Calu3 (cell line): ENCODE measurements at regions not wholly inside any gene's neighbourhood (a gene's known extent, or its start where the extent isn't known, plus 50 kb on each side); places are given as distances from the start of the nearest gene placed in this dataset.

Experiments used
- BruUV-seq: library from RNA; stranded (reverse); fragments of 400-500 nt; replicated peaks from 2 replicates; lab custom pipeline; 2021; lab: Mats Ljungman, UMichigan
- CTCF ChIA-PET: fragments of 300-600 bp; sonication (Branson Sonifier 250); formaldehyde crosslinking; loops from one replicate; lab custom pipeline; 2022; ENCODE audit warnings: antibody characterized with exemption; lab: Charles Lee
- DNase-seq: peaks from one replicate; pipeline ENCODE4 v3.0.0; 2022
- H3K27ac Mint-ChIP-seq: one replicate; pipeline ENCODE4 v1.8.0; 2022; ENCODE audit warnings: mixed read lengths; ENCODE audit not compliant: unreplicated experiment
- H3K27me3 Mint-ChIP-seq: one replicate; pipeline ENCODE4 v1.8.0; 2022; ENCODE audit warnings: mixed read lengths; ENCODE audit not compliant: unreplicated experiment
- H3K36me3 Mint-ChIP-seq: one replicate; pipeline ENCODE4 v1.8.0; 2022; ENCODE audit warnings: mild to moderate bottlenecking, moderate library complexity, mixed read lengths; ENCODE audit not compliant: insufficient read depth, unreplicated experiment
- H3K4me1 Mint-ChIP-seq: one replicate; pipeline ENCODE4 v1.8.0; 2022; ENCODE audit warnings: mild to moderate bottlenecking, low read depth, mixed read lengths; ENCODE audit not compliant: unreplicated experiment
- H3K4me3 Mint-ChIP-seq: one replicate; pipeline ENCODE4 v1.8.0; 2022; ENCODE audit warnings: mild to moderate bottlenecking, low read depth, moderate library complexity, mixed read lengths; ENCODE audit not compliant: unreplicated experiment
- H3K9me3 Mint-ChIP-seq: one replicate; pipeline ENCODE4 v1.8.0; 2022; ENCODE audit warnings: low read depth, mixed read lengths; ENCODE audit not compliant: unreplicated experiment
- intact Hi-C: fragments of 100-400 bp; cut with micrococcal nuclease; formaldehyde crosslinking; loops from one replicate; pipeline ENCODE4 v1.10.0; 2022; ENCODE audit not compliant: unreplicated experiment
- TF ChIP-seq, protein P1 (sequence below): fragments of 200-600 bp; IDR thresholded peaks from one replicate; pipeline ENCODE4 v1.8.0; 2022; ENCODE audit warnings: antibody characterized with exemption; ENCODE audit not compliant: unreplicated experiment

DNA sequence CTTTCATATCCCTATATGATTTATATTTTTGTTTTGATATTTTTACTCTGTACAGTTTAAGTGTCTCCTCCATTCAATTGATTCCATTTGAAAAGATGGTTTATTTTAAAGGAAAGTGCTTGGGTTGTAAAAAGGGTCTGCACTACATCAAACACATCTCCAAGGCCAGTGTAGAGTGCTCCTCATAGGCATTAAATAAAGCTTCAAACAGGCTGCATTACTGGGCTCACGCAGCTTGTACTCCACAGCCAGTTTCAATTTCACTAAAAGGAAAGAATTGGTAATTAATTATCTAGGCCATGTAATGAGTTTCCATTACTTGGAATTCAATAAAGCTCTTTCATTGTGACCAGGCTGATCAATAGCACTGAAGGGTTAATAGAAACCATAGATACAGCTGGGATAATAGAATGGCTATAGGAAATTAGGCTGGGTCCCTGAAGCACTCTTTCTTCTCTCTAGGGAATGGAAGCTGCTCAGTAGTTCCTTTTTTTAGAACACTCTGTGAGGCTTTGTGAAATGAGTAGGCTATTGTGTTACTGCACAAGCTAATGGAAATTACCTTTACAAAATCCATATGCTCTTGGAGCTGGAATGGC, 442.2 kb downstream of the RNF144B start:
- TF ChIP-seq, protein P1, sequence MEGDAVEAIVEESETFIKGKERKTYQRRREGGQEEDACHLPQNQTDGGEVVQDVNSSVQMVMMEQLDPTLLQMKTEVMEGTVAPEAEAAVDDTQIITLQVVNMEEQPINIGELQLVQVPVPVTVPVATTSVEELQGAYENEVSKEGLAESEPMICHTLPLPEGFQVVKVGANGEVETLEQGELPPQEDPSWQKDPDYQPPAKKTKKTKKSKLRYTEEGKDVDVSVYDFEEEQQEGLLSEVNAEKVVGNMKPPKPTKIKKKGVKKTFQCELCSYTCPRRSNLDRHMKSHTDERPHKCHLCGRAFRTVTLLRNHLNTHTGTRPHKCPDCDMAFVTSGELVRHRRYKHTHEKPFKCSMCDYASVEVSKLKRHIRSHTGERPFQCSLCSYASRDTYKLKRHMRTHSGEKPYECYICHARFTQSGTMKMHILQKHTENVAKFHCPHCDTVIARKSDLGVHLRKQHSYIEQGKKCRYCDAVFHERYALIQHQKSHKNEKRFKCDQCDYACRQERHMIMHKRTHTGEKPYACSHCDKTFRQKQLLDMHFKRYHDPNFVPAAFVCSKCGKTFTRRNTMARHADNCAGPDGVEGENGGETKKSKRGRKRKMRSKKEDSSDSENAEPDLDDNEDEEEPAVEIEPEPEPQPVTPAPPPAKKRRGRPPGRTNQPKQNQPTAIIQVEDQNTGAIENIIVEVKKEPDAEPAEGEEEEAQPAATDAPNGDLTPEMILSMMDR = no peak
- CTCF ChIA-PET = no interaction called here
- H3K9me3 Mint-ChIP-seq = peaks cover 14% of the 10 kb centered on the region
- no peak overlapping the region for H3K27ac Mint-ChIP-seq
- no TSS peak for BruUV-seq
- intact Hi-C loops = no loop called here
- DNase-seq = no peak
- H3K4me3 Mint-ChIP-seq = no peak overlapping the region
- no peaks in the 10 kb centered on the region for H3K27me3 Mint-ChIP-seq
- no peaks in the 10 kb centered on the region for H3K36me3 Mint-ChIP-seq
- H3K4me1 Mint-ChIP-seq = no peaks in the 10 kb centered on the region

GRCh38 chr6:18835976-18836375, 448.8 kb downstream of the RNF144B start:
- Mint-ChIP-seq H3K4me3 (no peak overlapping the region), H3K36me3 (no peaks in the 10 kb centered on the region), H3K27ac (no peak overlapping the region), H3K4me1 (no peaks in the 10 kb centered on the region), H3K27me3 (no peaks in the 10 kb centered on the region), H3K9me3 (no peaks in the 10 kb centered on the region)
- no TSS peak for BruUV-seq
- TF ChIP-seq, protein P1 = no peak
- CTCF ChIA-PET = no interaction called here
- no peak for DNase-seq
- intact Hi-C loops = no loop called here

DNA sequence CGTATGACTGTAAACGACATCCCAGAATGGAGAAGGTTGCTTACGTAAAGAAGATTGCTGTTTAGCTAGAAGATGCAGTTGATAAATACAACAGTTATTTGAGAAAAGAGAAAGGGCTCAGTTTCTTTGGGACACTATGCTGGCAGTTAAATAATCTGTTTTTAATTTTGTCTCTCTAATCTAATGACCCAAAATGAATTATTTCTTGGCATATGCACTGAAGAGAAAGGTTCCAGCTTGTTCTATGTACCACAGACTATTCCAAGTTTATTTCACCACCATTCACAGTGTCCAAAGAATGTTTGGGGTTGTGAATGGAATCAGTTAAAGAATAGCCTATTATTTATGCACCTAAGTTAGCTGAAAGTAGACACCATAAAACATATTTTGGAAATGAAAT, 449.9 kb downstream of the RNF144B start:
- TF ChIP-seq, protein P1 = no peak
- Mint-ChIP-seq H3K36me3 (no peaks in the 10 kb centered on the region), H3K27ac (no peak overlapping the region), H3K9me3 (no peaks in the 10 kb centered on the region), H3K27me3 (no peaks in the 10 kb centered on the region), H3K4me3 (no peak overlapping the region), H3K4me1 (no peaks in the 10 kb centered on the region)
- DNase-seq = no peak
- CTCF ChIA-PET = interaction anchor here (0.6 kb wide), 1 partner anchor 1646 kb away, joined by 3 read pairs; no protein-coding TSS in a partner anchor
- intact Hi-C loops = no loop called here
- no TSS peak for BruUV-seq

DNA sequence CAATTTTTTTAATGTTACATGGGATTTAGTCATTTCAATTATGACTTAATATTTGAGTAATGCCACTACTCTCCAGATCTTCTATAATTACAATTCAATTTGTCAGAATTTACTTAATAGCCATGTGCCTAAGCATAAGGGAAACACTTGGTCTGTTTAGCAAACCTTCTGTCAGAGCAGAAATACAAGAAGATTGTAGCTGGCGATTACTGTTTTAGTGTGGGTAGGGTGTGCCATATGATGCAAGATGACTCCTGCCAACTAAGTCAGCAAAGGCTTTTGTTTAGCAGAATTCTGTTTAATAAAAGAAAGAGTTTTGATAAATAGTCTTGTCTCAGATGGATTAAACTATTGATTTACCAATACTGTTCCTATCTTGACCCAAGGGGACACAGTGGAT, 455.4 kb downstream of the RNF144B start:
- TF ChIP-seq, protein P1 = no peak
- Mint-ChIP-seq H3K9me3 (no peaks in the 10 kb centered on the region), H3K27me3 (no peaks in the 10 kb centered on the region), H3K27ac (no peak overlapping the region), H3K4me1 (no peaks in the 10 kb centered on the region), H3K36me3 (no peaks in the 10 kb centered on the region), H3K4me3 (no peak overlapping the region)
- no TSS peak for BruUV-seq
- DNase-seq = no peak
- intact Hi-C loops = no loop called here
- CTCF ChIA-PET = no interaction called here
